SK-N-SH (cell line): ENCODE measurements at regions not wholly inside any gene's neighbourhood (a gene's known extent, or its start where the extent isn't known, plus 50 kb on each side); places are given as distances from the start of the nearest gene placed in this dataset.

Experiments used
- CHD2 ChIP-seq: fragments of 150-350 bp; IDR thresholded peaks from 2 replicates; pipeline ENCODE4 v1.6.1; 2018; ENCODE audit warnings: low read length; ENCODE audit not compliant: partially characterized antibody
- CTCF ChIP-seq: fragments of 200-600 bp; sonication (generic); IDR thresholded peaks from 2 replicates; pipeline ENCODE4 v1.6.1; 2017; ENCODE audit warnings: antibody characterized with exemption, mild to moderate bottlenecking, moderate library complexity
- EP300 ChIP-seq, 2 experiments: IDR thresholded peaks; 2 replicates each; pipeline versions ENCODE4 v1.4.0 to v1.6.1; 2012; ENCODE audit warnings: borderline replicate concordance in 1 of 2, low read depth in 1 of 2, low read length in 1 of 2
- FOXJ3 ChIP-seq: sonication (generic); formaldehyde crosslinking; IDR thresholded peaks from 2 replicates; pipeline ENCODE4 v1.5.1; 2020; ENCODE audit warnings: mild to moderate bottlenecking, missing genetic modification reagents
- GATA2 ChIP-seq: sonication (generic); formaldehyde crosslinking; IDR thresholded peaks from 2 replicates; pipeline ENCODE4 v1.5.0; 2020; ENCODE audit warnings: mild to moderate bottlenecking, missing genetic modification reagents
- RCOR1 ChIP-seq: fragments of 150-350 bp; IDR thresholded peaks from 2 replicates; pipeline ENCODE4 v1.6.1; 2017; ENCODE audit warnings: antibody characterized with exemption, low read length
- SIN3A ChIP-seq: IDR thresholded peaks from 2 replicates; pipeline ENCODE4 v1.6.1; 2012; ENCODE audit warnings: low read depth, mild to moderate bottlenecking, low read length, moderate library complexity, borderline replicate concordance
- TAF1 ChIP-seq: IDR thresholded peaks from 2 replicates; pipeline ENCODE4 v1.6.1; 2012; ENCODE audit warnings: low read depth, mild to moderate bottlenecking, low read length, moderate library complexity, borderline replicate concordance
- USF1 ChIP-seq: IDR thresholded peaks from 2 replicates; pipeline ENCODE4 v1.4.0; 2012; ENCODE audit warnings: low read depth, borderline replicate concordance
- USF2 ChIP-seq: fragments of 150-350 bp; IDR thresholded peaks from 2 replicates; pipeline ENCODE4 v1.6.1; 2017; ENCODE audit warnings: antibody characterized with exemption, low read length, low read depth, borderline replicate concordance

- TF ChIP-seq RCOR1 (no peak), EP300 (IDR thresholded peaks at IDR 0.05; ENCODE audit: borderline replicate concordance in 1 of 2, low read depth in 1 of 2, low read length in 1 of 2) (no peak), GATA2 (CRISPR knock-in tag) (no peak), CTCF (no peak), CHD2 (no peak), USF2 (no peak), TAF1 (no peak), FOXJ3 (CRISPR knock-in tag) (no peak), USF1 (no peak), SIN3A (no peak)
Measured at GRCh38 chr4:20506827-20507226, 193.4 kb upstream of the PACRGL start.
